Keratinocyte (primary cell): ENCODE measurements at regions not wholly inside any gene's neighbourhood (a gene's known extent, or its start where the extent isn't known, plus 50 kb on each side); places are given as distances from the start of the nearest gene placed in this dataset.

Experiments used
- DNase-seq: peaks from one replicate; pipeline ENCODE4 v3.0.0-alpha.2; 2011; ENCODE audit warnings: low read depth, missing footprints, low spot score
- FAIRE-seq: peaks from 2 replicates; lab custom pipeline; 2011; peaks lifted over from hg19 to GRCh38; lab: Jason Lieb, UNC
- H2AFZ ChIP-seq: 2 replicates; pipeline ENCODE4 v1.6.0; 2012; ENCODE audit warnings: low read length, control low read depth, inconsistent platforms; ENCODE audit not compliant: control insufficient read depth
- H3K27ac ChIP-seq: 2 replicates; pipeline ENCODE4 v1.5.1; 2011; ENCODE audit warnings: low read length; ENCODE audit not compliant: control insufficient read depth, insufficient read depth
- H3K27me3 ChIP-seq: 3 replicates; pipeline ENCODE4 v1.6.0; 2011; ENCODE audit warnings: low read length; ENCODE audit not compliant: control insufficient read depth, insufficient read depth; ENCODE audit errors: extremely low read depth
- H3K36me3 ChIP-seq, 2 experiments: 2 replicates in 1 of 2; 3 replicates in 1 of 2; pipeline ENCODE4 v1.5.1; 2011; ENCODE audit warnings: low read length in 2 of 2, mild to moderate bottlenecking in 1 of 2; ENCODE audit not compliant: control insufficient read depth in 2 of 2, insufficient read depth in 2 of 2; ENCODE audit errors: extremely low read depth in 1 of 2
- H3K4me1 ChIP-seq: 3 replicates; pipeline ENCODE4 v1.5.1; 2011; ENCODE audit warnings: low read length; ENCODE audit not compliant: control insufficient read depth, insufficient read depth; ENCODE audit errors: extremely low read depth
- H3K4me2 ChIP-seq: 3 replicates; pipeline ENCODE4 v1.6.0; 2011; ENCODE audit warnings: low read depth, low read length; ENCODE audit not compliant: control insufficient read depth, insufficient read depth; ENCODE audit errors: extremely low read depth
- H3K4me3 ChIP-seq, 3 experiments: fragments of 200-600 bp in 1 of 3; sonication (generic) in 1 of 3; 2 replicates in 2 of 3; 3 replicates in 1 of 3; pipeline ENCODE4 v1.5.1; 2011 to 2016; ENCODE audit warnings: low read length in 3 of 3, mild to moderate bottlenecking in 3 of 3, control low read depth in 2 of 3, inconsistent platforms in 1 of 3, low read depth in 1 of 3, mixed read lengths in 1 of 3, mixed run types in 1 of 3, moderate library complexity in 1 of 3; ENCODE audit not compliant: control insufficient read depth in 2 of 3, insufficient read depth in 2 of 3; ENCODE audit errors: extremely low read depth in 1 of 3
- H3K79me2 ChIP-seq: 2 replicates; pipeline ENCODE4 v1.6.0; 2012; ENCODE audit warnings: low read length; ENCODE audit not compliant: control insufficient read depth, insufficient read depth
- H3K9ac ChIP-seq: 3 replicates; pipeline ENCODE4 v1.6.0; 2011; ENCODE audit warnings: low read length; ENCODE audit not compliant: control insufficient read depth, insufficient read depth; ENCODE audit errors: extremely low read depth
- H3K9me1 ChIP-seq: 3 replicates; pipeline ENCODE4 v1.6.0; 2011; ENCODE audit warnings: low read length; ENCODE audit not compliant: control insufficient read depth, insufficient read depth; ENCODE audit errors: extremely low read depth
- H3K9me3 ChIP-seq: 2 replicates; pipeline ENCODE4 v1.5.1; 2012; ENCODE audit warnings: low read depth, low read length; ENCODE audit not compliant: control insufficient read depth
- H4K20me1 ChIP-seq: 3 replicates; pipeline ENCODE4 v1.6.0; 2011; ENCODE audit warnings: low read length; ENCODE audit not compliant: control insufficient read depth, insufficient read depth; ENCODE audit errors: extremely low read depth
- CTCF ChIP-seq, 3 experiments: IDR thresholded peaks in 1 of 3; conservative IDR thresholded peaks in 1 of 3; optimal IDR thresholded peaks in 1 of 3; 2 replicates in 2 of 3; 3 replicates in 1 of 3; pipeline versions ENCODE3 to v1.5.1; 2011; ENCODE audit warnings: low read length in 3 of 3, mild to moderate bottlenecking in 3 of 3, moderate library complexity in 2 of 3, control low read depth in 1 of 3, inconsistent platforms in 1 of 3; ENCODE audit not compliant: insufficient read depth in 2 of 3; ENCODE audit errors: extremely low read depth in 1 of 3
- EZH2 ChIP-seq: IDR thresholded peaks from one replicate; pipeline ENCODE4 v1.6.1; 2012; ENCODE audit warnings: inconsistent platforms, mild to moderate bottlenecking, low read length, moderate library complexity
- dilution Hi-C: fragments of 300-500 bp; cut with MboI; formaldehyde crosslinking; loops from one replicate; pipeline ENCODE4 v1.7.0; 2020; ENCODE audit warnings: low sequenced_read_pairs; ENCODE audit not compliant: extremely low pct_ligation_motif_present

- H3K4me1 ChIP-seq, result no peaks in the 10 kb centered on the region
- H3K4me3 ChIP-seq, result no peak overlapping the region
- no peak for FAIRE-seq
- no peaks in the 10 kb centered on the region for H4K20me1 ChIP-seq
- no peak overlapping the region for H3K4me2 ChIP-seq
- H2AFZ ChIP-seq, result no peak overlapping the region
- no peak overlapping the region for H3K27ac ChIP-seq
- DNase-seq, result no peak
- H3K9ac ChIP-seq, result no peak overlapping the region
- dilution Hi-C loops, result no loop called here
- H3K27me3 ChIP-seq, result no peaks in the 10 kb centered on the region
- H3K9me3 ChIP-seq, result peaks cover 20% of the 10 kb centered on the region
- TF ChIP-seq CTCF (optimal IDR thresholded peaks at IDR 0.05 in 1 of 3, IDR thresholded peaks at IDR 0.05 in 1 of 3, conservative IDR thresholded peaks at IDR 0.05 in 1 of 3; ENCODE audit: extremely low read depth in 1 of 3, insufficient read depth in 2 of 3, low read length in 3 of 3) (no peak), EZH2 (no peak)
- H3K36me3 ChIP-seq, result no peaks in the 10 kb centered on the region
- H3K9me1 ChIP-seq, result no peaks in the 10 kb centered on the region
- no peaks in the 10 kb centered on the region for H3K79me2 ChIP-seq
These were observed 244.8 kb upstream of the PPP2R2D start for GRCh38 chr10:131656009-131656408.

GRCh38 chr10:131656431-131656841 lies 244.4 kb upstream of the PPP2R2D start:
- no peaks in the 10 kb centered on the region for H3K4me1 ChIP-seq
- FAIRE-seq, result no peak
- no peak for TF ChIP-seq CTCF (optimal IDR thresholded peaks at IDR 0.05 in 1 of 3, IDR thresholded peaks at IDR 0.05 in 1 of 3, conservative IDR thresholded peaks at IDR 0.05 in 1 of 3; ENCODE audit: extremely low read depth in 1 of 3, insufficient read depth in 2 of 3, low read length in 3 of 3)
- no peak for TF ChIP-seq EZH2
- H3K27ac ChIP-seq, result no peak overlapping the region
- no peaks in the 10 kb centered on the region for H3K36me3 ChIP-seq
- DNase-seq, result no peak
- no peaks in the 10 kb centered on the region for H3K79me2 ChIP-seq
- H3K4me3 ChIP-seq, result no peak overlapping the region
- no peaks in the 10 kb centered on the region for H3K27me3 ChIP-seq
- H2AFZ ChIP-seq, result no peak overlapping the region
- H3K9me3 ChIP-seq, result peaks cover 20% of the 10 kb centered on the region
- no peak overlapping the region for H3K4me2 ChIP-seq
- no peak overlapping the region for H3K9ac ChIP-seq
- dilution Hi-C loops, result no loop called here
- no peaks in the 10 kb centered on the region for H3K9me1 ChIP-seq
- H4K20me1 ChIP-seq, result no peaks in the 10 kb centered on the region
